Parathyroid adenoma (tissue), 2 donors: ENCODE measurements at regions not wholly inside any gene's neighbourhood (a gene's known extent, or its start where the extent isn't known, plus 50 kb on each side); places are given as distances from the start of the nearest gene placed in this dataset.

Experiments
- H2AFZ ChIP-seq: fragments of 300-600 bp; sonication (generic); one replicate; pipeline ENCODE4 v1.7.0; 2017; ENCODE audit warnings: antibody characterized with exemption, mild to moderate bottlenecking
- H3K27ac ChIP-seq: fragments of 300-600 bp; sonication (generic); one replicate; pipeline ENCODE4 v1.7.0; 2017
- H3K27me3 ChIP-seq: fragments of 300-600 bp; sonication (generic); one replicate; pipeline ENCODE4 v1.7.0; 2017; ENCODE audit warnings: low read length; ENCODE audit not compliant: control insufficient read depth, insufficient read depth
- H3K36me3 ChIP-seq: fragments of 300-600 bp; sonication (generic); one replicate; pipeline ENCODE4 v1.7.0; 2017; ENCODE audit warnings: low read length; ENCODE audit not compliant: control insufficient read depth, insufficient read depth
- H3K4me1 ChIP-seq: fragments of 300-600 bp; sonication (generic); one replicate; pipeline ENCODE4 v1.7.0; 2017; ENCODE audit warnings: control low read depth
- H3K4me2 ChIP-seq: fragments of 300-600 bp; sonication (generic); one replicate; pipeline ENCODE4 v1.7.0; 2017; ENCODE audit warnings: low read length
- H3K4me3 ChIP-seq: fragments of 300-600 bp; sonication (generic); one replicate; pipeline ENCODE4 v1.7.0; 2017; ENCODE audit warnings: low read depth, low read length
- H3K79me2 ChIP-seq: fragments of 300-600 bp; sonication (generic); one replicate; pipeline ENCODE4 v1.7.0; 2017; ENCODE audit warnings: control low read depth
- H3K9ac ChIP-seq: fragments of 300-600 bp; sonication (generic); one replicate; pipeline ENCODE4 v1.7.0; 2017; ENCODE audit warnings: mild to moderate bottlenecking
- H3K9me3 ChIP-seq: fragments of 300-600 bp; sonication (generic); one replicate; pipeline ENCODE4 v1.7.0; 2017; ENCODE audit warnings: low read length; ENCODE audit not compliant: control insufficient read depth
- TF ChIP-seq, protein P1 (sequence below): fragments of 300-600 bp; sonication (generic); IDR thresholded peaks from one replicate; pipeline ENCODE4 v1.7.0; 2017; ENCODE audit warnings: antibody characterized with exemption, mild to moderate bottlenecking
- donor health status: primary hyperparathyroidism.

- Histone ChIP-seq H3K27me3 (no peaks in the 10 kb centered on the region), H3K27ac (no peak overlapping the region), H2AFZ (no peak overlapping the region), H3K79me2 (no peaks in the 10 kb centered on the region), H3K4me1 (no peaks in the 10 kb centered on the region), H3K9me3 (no peaks in the 10 kb centered on the region), H3K4me2 (no peak overlapping the region), H3K36me3 (no peaks in the 10 kb centered on the region), H3K4me3 (no peak overlapping the region), H3K9ac (no peak overlapping the region)
- TF ChIP-seq, protein P1, sequence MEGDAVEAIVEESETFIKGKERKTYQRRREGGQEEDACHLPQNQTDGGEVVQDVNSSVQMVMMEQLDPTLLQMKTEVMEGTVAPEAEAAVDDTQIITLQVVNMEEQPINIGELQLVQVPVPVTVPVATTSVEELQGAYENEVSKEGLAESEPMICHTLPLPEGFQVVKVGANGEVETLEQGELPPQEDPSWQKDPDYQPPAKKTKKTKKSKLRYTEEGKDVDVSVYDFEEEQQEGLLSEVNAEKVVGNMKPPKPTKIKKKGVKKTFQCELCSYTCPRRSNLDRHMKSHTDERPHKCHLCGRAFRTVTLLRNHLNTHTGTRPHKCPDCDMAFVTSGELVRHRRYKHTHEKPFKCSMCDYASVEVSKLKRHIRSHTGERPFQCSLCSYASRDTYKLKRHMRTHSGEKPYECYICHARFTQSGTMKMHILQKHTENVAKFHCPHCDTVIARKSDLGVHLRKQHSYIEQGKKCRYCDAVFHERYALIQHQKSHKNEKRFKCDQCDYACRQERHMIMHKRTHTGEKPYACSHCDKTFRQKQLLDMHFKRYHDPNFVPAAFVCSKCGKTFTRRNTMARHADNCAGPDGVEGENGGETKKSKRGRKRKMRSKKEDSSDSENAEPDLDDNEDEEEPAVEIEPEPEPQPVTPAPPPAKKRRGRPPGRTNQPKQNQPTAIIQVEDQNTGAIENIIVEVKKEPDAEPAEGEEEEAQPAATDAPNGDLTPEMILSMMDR, result no peak
Observed at GRCh38 chr10:125479059-125479458, 203.9 kb downstream of the TEX36 start.

DNA sequence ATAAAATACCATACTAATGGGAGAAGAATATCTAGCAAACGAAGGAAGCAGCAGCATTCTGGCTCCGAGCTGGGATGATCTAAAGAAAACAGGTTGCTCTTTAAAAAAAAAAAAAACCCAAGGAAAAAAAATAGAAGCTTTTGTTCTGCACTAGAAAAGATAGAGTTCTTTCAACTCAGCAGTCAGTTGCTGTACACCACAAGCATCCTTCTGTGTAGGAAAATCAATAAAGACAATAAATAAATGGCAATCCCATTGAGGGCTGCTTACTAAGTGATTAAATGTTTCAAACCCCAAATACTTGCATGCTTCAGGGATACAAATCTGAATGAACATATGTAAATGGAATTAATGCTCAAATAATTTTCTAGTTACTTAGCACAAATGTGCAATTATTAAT is 207.1 kb downstream of the TEX36 start:
- Histone ChIP-seq H3K27me3 (no peaks in the 10 kb centered on the region), H3K79me2 (no peaks in the 10 kb centered on the region), H3K4me1 (no peaks in the 10 kb centered on the region), H3K4me2 (no peak overlapping the region), H3K27ac (no peak overlapping the region), H2AFZ (no peak overlapping the region), H3K36me3 (no peaks in the 10 kb centered on the region), H3K9ac (no peak overlapping the region), H3K4me3 (no peak overlapping the region), H3K9me3 (no peaks in the 10 kb centered on the region)
- TF ChIP-seq, protein P1, result no peak

GRCh38 chr10:125473143-125473793 is 209.7 kb downstream of the TEX36 start:
- Histone ChIP-seq H3K79me2 (no peaks in the 10 kb centered on the region), H3K4me2 (no peak overlapping the region), H2AFZ (no peak overlapping the region), H3K36me3 (no peaks in the 10 kb centered on the region), H3K4me1 (no peaks in the 10 kb centered on the region), H3K9me3 (no peaks in the 10 kb centered on the region), H3K27me3 (no peaks in the 10 kb centered on the region), H3K4me3 (no peak overlapping the region), H3K9ac (no peak overlapping the region), H3K27ac (no peak overlapping the region)
- TF ChIP-seq, protein P1, result no peak

DNA sequence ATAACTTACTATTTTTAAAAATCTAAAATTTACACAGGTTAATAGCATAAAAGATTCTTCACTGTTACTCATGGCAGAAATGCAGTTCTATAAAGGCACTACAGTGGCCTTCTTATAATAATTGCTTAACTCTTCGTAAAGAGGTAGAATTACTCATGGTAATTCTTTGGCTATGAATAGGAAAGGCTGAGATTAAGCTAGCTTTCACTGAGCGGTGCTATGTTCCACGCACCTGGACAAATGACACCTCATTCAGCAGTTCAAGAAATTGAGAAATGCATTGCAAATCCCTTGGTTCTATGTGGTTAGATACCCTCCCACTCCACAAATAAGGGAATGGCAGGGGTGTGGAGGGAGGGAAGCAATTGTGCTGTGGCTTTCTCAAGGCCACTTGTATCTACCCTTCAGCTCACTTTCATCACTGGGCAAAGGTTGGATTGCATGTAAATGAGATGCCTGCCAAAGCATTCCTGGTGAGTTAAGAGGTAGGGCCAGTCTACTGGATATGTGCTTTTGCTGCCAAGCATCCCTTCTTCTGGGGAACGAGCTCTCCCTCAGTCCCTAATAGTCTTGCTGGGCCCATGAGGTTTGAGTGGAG is 210.9 kb downstream of the TEX36 start:
- H3K27ac ChIP-seq, result no peak overlapping the region
- no peaks in the 10 kb centered on the region for H3K4me1 ChIP-seq
- H2AFZ ChIP-seq, result no peak overlapping the region
- TF ChIP-seq, protein P1, result no peak
- H3K9ac ChIP-seq, result no peak overlapping the region
- H3K36me3 ChIP-seq, result no peaks in the 10 kb centered on the region
- H3K4me2 ChIP-seq, result no peak overlapping the region
- H3K79me2 ChIP-seq, result no peaks in the 10 kb centered on the region
- H3K27me3 ChIP-seq, result no peaks in the 10 kb centered on the region
- H3K9me3 ChIP-seq, result no peaks in the 10 kb centered on the region
- H3K4me3 ChIP-seq, result no peak overlapping the region

- Histone ChIP-seq H3K79me2 (no peaks in the 10 kb centered on the region), H3K4me2 (no peak overlapping the region), H3K27ac (no peak overlapping the region), H3K9me3 (no peaks in the 10 kb centered on the region), H3K4me3 (no peak overlapping the region), H3K27me3 (no peaks in the 10 kb centered on the region), H3K4me1 (no peaks in the 10 kb centered on the region), H3K36me3 (no peaks in the 10 kb centered on the region), H2AFZ (no peak overlapping the region), H3K9ac (no peak overlapping the region)
- TF ChIP-seq, protein P1, result no peak
Observed at GRCh38 chr10:125468278-125468677, 214.7 kb downstream of the TEX36 start.
